ENCODE measurements at regions not wholly inside any gene's neighbourhood (a gene's known extent, or its start where the extent isn't known, plus 50 kb on each side); places are given as distances from the start of the nearest gene placed in this dataset.

DNA sequence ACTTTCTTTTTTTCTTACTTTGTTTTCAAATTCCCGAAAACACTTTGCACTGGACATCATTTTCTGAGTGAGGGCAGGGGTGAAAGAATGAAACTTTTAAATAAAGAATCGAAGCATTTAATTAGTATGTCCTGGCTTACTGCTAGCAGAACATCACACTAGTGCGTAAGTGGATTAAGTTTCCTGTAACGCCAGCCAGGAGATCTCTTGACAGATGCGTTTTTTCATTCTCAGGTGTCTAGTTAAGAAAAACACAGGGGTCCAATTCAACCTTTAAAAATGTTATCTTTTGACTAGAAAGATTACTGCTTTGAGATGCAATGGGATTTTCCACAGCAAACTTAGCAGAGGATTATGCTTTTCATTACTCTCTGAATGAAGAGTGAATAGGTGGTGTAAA is 858.8 kb upstream of the EPHA7 start (continued):
- TF ChIP-seq, protein P1, sequence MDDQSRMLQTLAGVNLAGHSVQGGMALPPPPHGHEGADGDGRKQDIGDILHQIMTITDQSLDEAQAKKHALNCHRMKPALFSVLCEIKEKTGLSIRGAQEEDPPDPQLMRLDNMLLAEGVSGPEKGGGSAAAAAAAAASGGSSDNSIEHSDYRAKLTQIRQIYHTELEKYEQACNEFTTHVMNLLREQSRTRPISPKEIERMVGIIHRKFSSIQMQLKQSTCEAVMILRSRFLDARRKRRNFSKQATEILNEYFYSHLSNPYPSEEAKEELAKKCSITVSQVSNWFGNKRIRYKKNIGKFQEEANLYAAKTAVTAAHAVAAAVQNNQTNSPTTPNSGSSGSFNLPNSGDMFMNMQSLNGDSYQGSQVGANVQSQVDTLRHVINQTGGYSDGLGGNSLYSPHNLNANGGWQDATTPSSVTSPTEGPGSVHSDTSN (IDR thresholded peaks at IDR 0.05) = no peak
- no peak for TF ChIP-seq TAF1 (IDR thresholded peaks at IDR 0.05; ENCODE audit: borderline replicate concordance, low read depth, low read length)
- TF ChIP-seq GATA2 (CRISPR knock-in tag; IDR thresholded peaks at IDR 0.05) = no peak

DNA sequence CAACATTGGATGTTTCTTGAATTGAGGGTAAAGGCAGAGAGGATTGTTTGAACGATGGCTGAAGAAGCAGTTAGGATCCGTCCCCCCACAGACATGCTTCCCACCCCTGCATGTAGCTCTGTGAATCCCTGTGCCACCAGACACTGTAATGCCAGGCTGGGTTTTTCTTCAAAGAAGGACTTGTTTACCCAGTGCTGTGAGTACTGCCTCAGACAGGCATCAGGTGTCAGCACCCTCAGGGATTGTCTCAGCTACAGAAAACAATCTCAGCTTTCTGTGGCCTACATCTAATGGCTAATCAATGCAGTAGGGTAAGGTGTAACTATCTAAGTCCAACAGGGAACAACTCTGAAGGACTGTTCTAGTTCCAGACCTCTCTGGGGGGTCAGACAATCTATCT is 853.0 kb upstream of the EPHA7 start:
- ChIA-PET POLR2A (no interaction called here), CTCF (no interaction called here)
- no peak overlapping the region for H2AFZ ChIP-seq (ENCODE audit: low read depth)
- no peaks in the 10 kb centered on the region for H3K9me3 ChIP-seq
- no peaks in the 10 kb centered on the region for H3K79me2 ChIP-seq (ENCODE audit: insufficient read depth)
- no peak overlapping the region for H3K4me3 ChIP-seq (ENCODE audit: low read depth in 2 of 2, low read length in 1 of 2)
- TF ChIP-seq TCF12 (IDR thresholded peaks at IDR 0.05) = no peak
- TF ChIP-seq NFIC (IDR thresholded peaks at IDR 0.05; ENCODE audit: borderline replicate concordance) = no peak
- TF ChIP-seq, protein P2, sequence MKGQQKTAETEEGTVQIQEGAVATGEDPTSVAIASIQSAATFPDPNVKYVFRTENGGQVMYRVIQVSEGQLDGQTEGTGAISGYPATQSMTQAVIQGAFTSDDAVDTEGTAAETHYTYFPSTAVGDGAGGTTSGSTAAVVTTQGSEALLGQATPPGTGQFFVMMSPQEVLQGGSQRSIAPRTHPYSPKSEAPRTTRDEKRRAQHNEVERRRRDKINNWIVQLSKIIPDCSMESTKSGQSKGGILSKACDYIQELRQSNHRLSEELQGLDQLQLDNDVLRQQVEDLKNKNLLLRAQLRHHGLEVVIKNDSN (IDR thresholded peaks at IDR 0.05; ENCODE audit: borderline replicate concordance, low read depth) = no peak
- no peak for TF ChIP-seq POLR2AphosphoS5 (IDR thresholded peaks at IDR 0.05; ENCODE audit: low read depth, low read length)
- TF ChIP-seq CHD2 (IDR thresholded peaks at IDR 0.05; ENCODE audit: low read length, partially characterized antibody) = no peak
- no peak for TF ChIP-seq RXRA (IDR thresholded peaks at IDR 0.05; ENCODE audit: borderline replicate concordance, low read depth)
- TF ChIP-seq TAF1 (IDR thresholded peaks at IDR 0.05; ENCODE audit: borderline replicate concordance, low read depth, low read length) = no peak
- no peak for TF ChIP-seq SIN3A (IDR thresholded peaks at IDR 0.05; ENCODE audit: borderline replicate concordance, low read depth, low read length)
- no peaks in the 10 kb centered on the region for H3K36me3 ChIP-seq (replicated peaks in 1 of 2; ENCODE audit: control insufficient read depth in 1 of 2, insufficient read depth in 2 of 2, low read length in 1 of 2)
- no peak overlapping the region for H3K4me2 ChIP-seq
- H3K9ac ChIP-seq = no peak overlapping the region
- no peak overlapping the region for H3K27ac ChIP-seq (ENCODE audit: low read depth in 2 of 2, low read length in 1 of 2)
- no peaks in the 10 kb centered on the region for H3K27me3 ChIP-seq (ENCODE audit: insufficient read depth)
- no peak for DNase-seq
- no peaks in the 10 kb centered on the region for H3K9me2 ChIP-seq
- no peaks in the 10 kb centered on the region for H4K20me1 ChIP-seq (ENCODE audit: insufficient read depth)
- 0% methylated on average over 2 of the region's 2 CpGs for WGBS (ENCODE audit: low lambda C conversion rate)
- H3K4me1 ChIP-seq (ENCODE audit: control insufficient read depth in 1 of 2, insufficient read depth in 2 of 2, low read depth in 1 of 2, low read length in 1 of 2) = no peaks in the 10 kb centered on the region; a peak in 1 of 4 replicates
- no peaks in the 10 kb centered on the region for H3F3A ChIP-seq (replicated peaks; ENCODE audit: insufficient read depth)

DNA sequence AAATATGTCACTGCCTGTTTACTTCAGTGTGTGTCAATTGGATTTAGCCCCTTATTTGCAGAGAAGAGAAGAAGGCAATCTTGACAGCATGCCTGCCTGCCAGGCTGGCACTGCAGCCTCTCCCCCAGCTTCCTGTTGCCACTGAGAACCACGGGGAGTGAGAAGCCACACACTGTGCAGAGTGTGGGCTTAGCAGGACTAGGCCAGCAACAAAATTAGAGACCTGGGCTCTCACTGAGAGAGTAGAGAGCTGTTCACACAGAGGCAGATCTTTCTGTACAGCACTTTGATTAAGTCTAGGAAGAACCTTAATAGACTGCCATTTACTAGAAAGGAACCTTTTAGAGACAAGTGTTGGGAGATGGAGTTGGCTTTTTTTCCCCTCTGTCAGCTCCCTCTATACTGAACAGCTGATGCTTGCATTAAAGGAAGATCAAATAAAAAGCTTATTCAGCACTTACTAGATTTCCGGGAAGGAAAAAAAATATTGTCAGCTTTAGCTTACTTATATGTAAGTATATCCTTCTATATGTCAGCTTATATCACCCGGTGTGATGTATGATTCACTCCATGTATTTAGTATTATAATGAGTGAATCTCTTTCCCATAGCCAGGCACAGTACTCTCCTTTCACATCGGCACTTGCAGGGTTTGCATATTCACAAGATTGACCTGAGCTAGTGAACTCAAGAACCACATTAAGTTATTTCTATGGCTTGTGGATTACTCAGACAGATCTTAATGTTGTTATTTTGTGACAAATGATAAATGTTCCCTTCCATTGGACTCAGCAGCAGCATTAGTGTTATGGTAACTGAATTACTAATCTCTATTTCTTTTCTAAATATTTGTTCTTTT is 851.0 kb upstream of the EPHA7 start:
- WGBS (ENCODE audit: low lambda C conversion rate) = 35% methylated on average over 4 of the region's 4 CpGs
- no peak overlapping the region for H3K4me2 ChIP-seq
- no peak overlapping the region for H3K9ac ChIP-seq
- no peaks in the 10 kb centered on the region for H3K9me2 ChIP-seq
- H4K20me1 ChIP-seq (ENCODE audit: insufficient read depth) = no peaks in the 10 kb centered on the region
- no peaks in the 10 kb centered on the region for H3K27me3 ChIP-seq (ENCODE audit: insufficient read depth)
- DNase-seq = no peak
- H3K9me3 ChIP-seq = no peaks in the 10 kb centered on the region
- H3K4me1 ChIP-seq (ENCODE audit: control insufficient read depth in 1 of 2, insufficient read depth in 2 of 2, low read depth in 1 of 2, low read length in 1 of 2) = no peaks in the 10 kb centered on the region; a peak in 1 of 4 replicates
- peaks cover 3% of the 10 kb centered on the region for H3F3A ChIP-seq (replicated peaks; ENCODE audit: insufficient read depth)
- no peak overlapping the region for H3K27ac ChIP-seq (ENCODE audit: low read depth in 2 of 2, low read length in 1 of 2)
- CTCF ChIA-PET = no interaction called here
- H2AFZ ChIP-seq (ENCODE audit: low read depth) = no peak overlapping the region
- POLR2A ChIA-PET = no interaction called here
- TF ChIP-seq, protein P1 (IDR thresholded peaks at IDR 0.05) = no peak
- no peaks in the 10 kb centered on the region for H3K79me2 ChIP-seq (ENCODE audit: insufficient read depth)
- H3K4me3 ChIP-seq (ENCODE audit: low read depth in 2 of 2, low read length in 1 of 2) = no peak overlapping the region
- H3K36me3 ChIP-seq (replicated peaks in 1 of 2; ENCODE audit: control insufficient read depth in 1 of 2, insufficient read depth in 2 of 2, low read length in 1 of 2) = no peaks in the 10 kb centered on the region

Data from SK-N-SH (cell line).